KOPT-K1 (cell line): ENCODE measurements at regions not wholly inside any gene's neighbourhood (a gene's known extent, or its start where the extent isn't known, plus 50 kb on each side); places are given as distances from the start of the nearest gene placed in this dataset.

Source experiments
- H3K27ac ChIP-seq: fragments of 200-600 bp; sonication (generic); 2 replicates; pipeline ENCODE4 v1.5.1; 2016; ENCODE audit warnings: antibody characterized with exemption, mild to moderate bottlenecking, low read depth, low read length; ENCODE audit not compliant: poor library complexity, severe bottlenecking
- H3K36me3 ChIP-seq: fragments of 200-600 bp; sonication (generic); 2 replicates; pipeline ENCODE4 v1.5.1; 2017; ENCODE audit warnings: antibody characterized with exemption, mild to moderate bottlenecking, low read length, moderate library complexity; ENCODE audit not compliant: insufficient read depth
- H3K9me3 ChIP-seq: fragments of 200-600 bp; sonication (generic); 2 replicates; pipeline ENCODE4 v1.5.1; 2017; ENCODE audit warnings: antibody characterized with exemption, low read length, mild to moderate bottlenecking; ENCODE audit not compliant: insufficient read depth, poor library complexity, severe bottlenecking

GRCh38 chr1:83787246-83787998, 211.5 kb downstream of the TTLL7 start:
- Histone ChIP-seq H3K36me3 (no peaks in the 10 kb centered on the region), H3K27ac (no peak overlapping the region), H3K9me3 (no peaks in the 10 kb centered on the region)

DNA sequence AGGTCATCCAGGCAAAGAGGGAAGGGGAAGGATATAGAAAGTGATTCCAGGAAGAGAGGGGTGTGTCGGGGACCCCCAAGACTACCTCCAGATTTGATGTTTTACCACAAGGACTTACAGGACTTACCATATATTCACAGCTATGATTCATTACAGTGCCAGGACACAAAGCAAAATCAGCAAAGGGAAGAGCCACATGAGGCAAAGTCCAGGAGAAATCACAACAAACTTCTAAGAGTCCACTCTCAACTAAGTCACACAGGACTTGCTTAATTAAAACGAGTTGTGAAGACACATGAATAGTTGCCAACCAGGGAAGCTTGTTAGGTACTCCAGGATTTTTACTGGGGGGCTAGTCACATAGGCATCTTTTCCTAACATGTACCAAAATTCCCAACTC, 217.3 kb downstream of the TTLL7 start:
- Histone ChIP-seq H3K27ac (no peak overlapping the region), H3K9me3 (no peaks in the 10 kb centered on the region), H3K36me3 (no peaks in the 10 kb centered on the region)

DNA sequence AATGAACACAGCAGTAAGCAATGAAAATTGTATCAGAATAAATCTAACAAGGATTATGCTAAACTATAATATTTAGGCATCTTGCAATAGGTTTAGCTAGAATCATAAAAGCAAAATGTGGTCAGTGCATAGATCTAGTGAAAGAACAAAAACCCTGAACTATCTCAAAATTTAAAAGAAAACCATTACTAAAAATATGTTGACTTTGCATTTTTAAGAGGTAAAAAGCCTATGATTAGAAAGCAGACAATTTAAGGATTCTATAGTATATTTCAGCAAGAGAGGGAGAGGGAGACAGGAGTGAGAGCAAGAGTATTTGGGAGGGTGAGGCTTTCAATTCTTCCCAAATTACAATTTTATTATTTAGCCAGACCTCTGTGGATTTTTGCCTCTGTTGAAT, 219.4 kb downstream of the TTLL7 start:
- H3K27ac ChIP-seq = no peak overlapping the region
- no peaks in the 10 kb centered on the region for H3K9me3 ChIP-seq
- no peaks in the 10 kb centered on the region for H3K36me3 ChIP-seq

- no peak overlapping the region for H3K27ac ChIP-seq
- H3K9me3 ChIP-seq = no peaks in the 10 kb centered on the region
- no peaks in the 10 kb centered on the region for H3K36me3 ChIP-seq
These were observed 221.2 kb downstream of the TTLL7 start for GRCh38 chr1:83777758-83778101.

- Histone ChIP-seq H3K27ac (no peak overlapping the region), H3K9me3 (no peaks in the 10 kb centered on the region), H3K36me3 (no peaks in the 10 kb centered on the region)
These were observed 221.8 kb downstream of the TTLL7 start for GRCh38 chr1:83776913-83777757.

- no peak overlapping the region for H3K27ac ChIP-seq
- H3K9me3 ChIP-seq = no peaks in the 10 kb centered on the region
- no peaks in the 10 kb centered on the region for H3K36me3 ChIP-seq
These were observed 222.8 kb downstream of the TTLL7 start for GRCh38 chr1:83775977-83776603.

GRCh38 chr1:83773059-83773458, 225.9 kb downstream of the TTLL7 start:
- Histone ChIP-seq H3K9me3 (no peaks in the 10 kb centered on the region), H3K36me3 (no peaks in the 10 kb centered on the region), H3K27ac (no peak overlapping the region)

GRCh38 chr1:83770319-83770661, 228.6 kb downstream of the TTLL7 start:
- no peaks in the 10 kb centered on the region for H3K36me3 ChIP-seq
- no peak overlapping the region for H3K27ac ChIP-seq
- H3K9me3 ChIP-seq = no peaks in the 10 kb centered on the region

GRCh38 chr1:83769594-83770318, 229.2 kb downstream of the TTLL7 start:
- H3K27ac ChIP-seq = no peak overlapping the region
- H3K9me3 ChIP-seq = no peaks in the 10 kb centered on the region
- H3K36me3 ChIP-seq = no peaks in the 10 kb centered on the region

- Histone ChIP-seq H3K36me3 (no peaks in the 10 kb centered on the region), H3K9me3 (no peaks in the 10 kb centered on the region), H3K27ac (no peak overlapping the region)
These were observed 229.9 kb downstream of the TTLL7 start for GRCh38 chr1:83769072-83769471.

- Histone ChIP-seq H3K9me3 (no peaks in the 10 kb centered on the region), H3K36me3 (no peaks in the 10 kb centered on the region), H3K27ac (no peak overlapping the region)
These were observed 232.7 kb downstream of the TTLL7 start for GRCh38 chr1:83766241-83766691.

DNA sequence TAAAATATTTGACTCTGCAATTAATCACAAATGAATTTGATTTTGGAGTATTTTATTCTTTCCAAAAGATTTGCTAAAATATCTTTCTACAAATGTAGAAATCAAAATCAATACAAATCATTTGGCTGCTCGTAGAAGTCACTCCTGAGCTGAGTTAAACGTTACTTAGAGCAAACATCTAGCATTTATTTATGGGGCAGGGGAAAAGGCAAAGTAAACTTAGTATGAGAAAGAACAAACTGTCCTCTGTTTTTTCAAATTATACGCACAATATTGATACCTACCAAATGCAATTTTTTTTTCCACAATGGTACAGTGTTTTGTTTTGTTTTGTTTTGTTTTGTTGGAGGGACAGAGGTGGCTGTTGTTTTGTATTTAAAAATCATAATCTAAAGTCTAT, 233.8 kb downstream of the TTLL7 start:
- Histone ChIP-seq H3K36me3 (no peaks in the 10 kb centered on the region), H3K27ac (no peak overlapping the region), H3K9me3 (no peaks in the 10 kb centered on the region)

GRCh38 chr1:83764209-83764608, 234.7 kb downstream of the TTLL7 start:
- no peaks in the 10 kb centered on the region for H3K9me3 ChIP-seq
- H3K36me3 ChIP-seq = no peaks in the 10 kb centered on the region
- no peak overlapping the region for H3K27ac ChIP-seq

GRCh38 chr1:83763361-83764095, 235.4 kb downstream of the TTLL7 start:
- H3K36me3 ChIP-seq = no peaks in the 10 kb centered on the region
- H3K27ac ChIP-seq = no peak overlapping the region
- no peaks in the 10 kb centered on the region for H3K9me3 ChIP-seq
